K562 (cell line): ENCODE measurements at regions not wholly inside any gene's neighbourhood (a gene's known extent, or its start where the extent isn't known, plus 50 kb on each side); places are given as distances from the start of the nearest gene placed in this dataset.

Source experiments
- ARID3B ChIP-seq: fragments of 250-450 bp; sonication (Bioruptor Pico); IDR thresholded peaks from 2 replicates; pipeline ENCODE4 v1.4.0; 2020; ENCODE audit warnings: borderline replicate concordance
- BRF1 ChIP-seq: IDR thresholded peaks from 3 replicates; pipeline ENCODE4 v1.6.1; 2011; ENCODE audit warnings: borderline replicate concordance, mild to moderate bottlenecking; ENCODE audit not compliant: insufficient read length; ENCODE audit errors: extremely low read depth
- CC2D1A ChIP-seq: fragments of 450-650 bp; IDR thresholded peaks from 2 replicates; pipeline ENCODE4 v1.6.1; 2017; ENCODE audit warnings: mild to moderate bottlenecking
- FOXA3 ChIP-seq, 2 experiments: fragments of 450-650 bp in 1 of 2; sonication (generic) in 1 of 2; formaldehyde crosslinking; IDR thresholded peaks in 1 of 2; conservative IDR thresholded peaks in 1 of 2; 2 replicates each; pipeline versions ENCODE4 v1.4.0 to v1.8.0; 2020 to 2022; ENCODE audit warnings: mild to moderate bottlenecking in 2 of 2, missing genetic modification reagents in 1 of 2
- HDAC3 ChIP-seq: fragments of 450-650 bp; IDR thresholded peaks from 2 replicates; pipeline ENCODE4 v1.6.1; 2018; ENCODE audit warnings: borderline replicate concordance, mild to moderate bottlenecking, moderate library complexity; ENCODE audit not compliant: partially characterized antibody
- KDM2B ChIP-seq: fragments of 250-450 bp; sonication (Bioruptor Pico); IDR thresholded peaks from 2 replicates; pipeline ENCODE4 v1.8.0; 2021; ENCODE audit warnings: mild to moderate bottlenecking, moderate library complexity
- POLR2AphosphoS2 ChIP-seq: IDR thresholded peaks from 2 replicates; pipeline ENCODE4 v1.6.1; 2012; ENCODE audit warnings: low read length, improper control_type of control experiment
- POLR2B ChIP-seq: fragments of 450-650 bp; IDR thresholded peaks from 2 replicates; pipeline ENCODE4 v1.6.1; 2018; ENCODE audit warnings: low read depth; ENCODE audit not compliant: partially characterized antibody
- POLR2H ChIP-seq: IDR thresholded peaks from 2 replicates; pipeline ENCODE4 v1.6.1; 2016; ENCODE audit warnings: missing genetic modification characterization, low read depth, mild to moderate bottlenecking, control low read depth, missing compliant biosample characterization, moderate library complexity
- TEAD4 ChIP-seq, 2 experiments: sonication (generic) in 1 of 2; formaldehyde crosslinking in 1 of 2; IDR thresholded peaks; 2 replicates each; pipeline versions ENCODE4 v1.6.1 to v1.8.0; 2012 to 2022; ENCODE audit warnings: borderline replicate concordance in 1 of 2, inconsistent platforms in 1 of 2, low read length in 1 of 2, mild to moderate bottlenecking in 1 of 2, missing genetic modification reagents in 1 of 2
- VEZF1 ChIP-seq: fragments of 200-800 bp; sonication (Bioruptor generic); IDR thresholded peaks from 2 replicates; pipeline ENCODE4 v1.6.1; 2017; ENCODE audit warnings: missing genetic modification characterization, missing compliant biosample characterization
- WHSC1 ChIP-seq: IDR thresholded peaks from one replicate; pipeline ENCODE4 v1.6.1; 2012; ENCODE audit warnings: low read length, control low read depth, inconsistent platforms
- ZNF263 ChIP-seq: sonication (generic); formaldehyde crosslinking; IDR thresholded peaks from 2 replicates; pipeline ENCODE4 v1.8.0; 2022; ENCODE audit warnings: mild to moderate bottlenecking, missing genetic modification reagents, borderline replicate concordance

DNA sequence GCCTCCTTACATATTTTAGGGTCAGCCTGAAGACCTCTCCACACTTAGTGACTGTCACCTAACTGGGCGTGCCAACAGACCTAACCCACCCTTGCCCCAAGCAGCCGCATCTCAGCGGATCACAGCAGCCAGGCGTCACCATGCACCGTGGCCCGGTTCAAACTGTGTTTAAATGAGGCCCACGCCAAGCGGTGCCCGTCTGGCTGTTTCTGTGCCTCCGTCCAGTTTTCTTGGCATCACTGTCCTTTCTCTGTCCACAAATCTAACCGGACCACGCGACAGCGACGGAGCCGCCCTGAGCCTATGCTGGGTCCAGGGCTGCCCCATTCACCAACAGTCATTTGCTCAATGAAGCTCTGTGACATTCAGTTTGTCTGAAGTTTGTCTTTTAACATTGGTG is 393.3 kb downstream of the THBS2 start (continued):
- no peak for TF ChIP-seq VEZF1
- no peak for TF ChIP-seq POLR2AphosphoS2
- no peak for TF ChIP-seq FOXA3 (CRISPR knock-in tag; conservative IDR thresholded peaks at IDR 0.05 in 1 of 2, IDR thresholded peaks at IDR 0.05 in 1 of 2)
- TF ChIP-seq ARID3B (CRISPR knock-in tag) = no peak
- TF ChIP-seq BRF1 = no peak
- no peak for TF ChIP-seq ZNF263 (CRISPR knock-in tag)
- TF ChIP-seq POLR2B = no peak
- no peak for TF ChIP-seq KDM2B (CRISPR knock-in tag)
- no peak for TF ChIP-seq CC2D1A
- no peak for TF ChIP-seq WHSC1
- TF ChIP-seq TEAD4 (IDR thresholded peaks at IDR 0.05; ENCODE audit: low read length) = no peak
- no peak for TF ChIP-seq TEAD4 (CRISPR knock-in tag; IDR thresholded peaks at IDR 0.05; ENCODE audit: borderline replicate concordance)
- no peak for TF ChIP-seq HDAC3
- no peak for TF ChIP-seq POLR2H (tag)
